ENCODE measurements at regions not wholly inside any gene's neighbourhood (a gene's known extent, or its start where the extent isn't known, plus 50 kb on each side); places are given as distances from the start of the nearest gene placed in this dataset.

- TF ChIP-seq CTCF (conservative IDR thresholded peaks at IDR 0.05; ENCODE audit: low read depth, low read length) (peak; percentile 46), EZH2 (IDR thresholded peaks at IDR 0.05; ENCODE audit: borderline replicate concordance, low read depth, low read length, poor library complexity, severe bottlenecking) (no peak)
These were observed 109.3 kb upstream of the FAM83B start for GRCh38 chr6:54737247-54737646.
